ENCODE measurements at regions not wholly inside any gene's neighbourhood (a gene's known extent, or its start where the extent isn't known, plus 50 kb on each side); places are given as distances from the start of the nearest gene placed in this dataset.

DNA sequence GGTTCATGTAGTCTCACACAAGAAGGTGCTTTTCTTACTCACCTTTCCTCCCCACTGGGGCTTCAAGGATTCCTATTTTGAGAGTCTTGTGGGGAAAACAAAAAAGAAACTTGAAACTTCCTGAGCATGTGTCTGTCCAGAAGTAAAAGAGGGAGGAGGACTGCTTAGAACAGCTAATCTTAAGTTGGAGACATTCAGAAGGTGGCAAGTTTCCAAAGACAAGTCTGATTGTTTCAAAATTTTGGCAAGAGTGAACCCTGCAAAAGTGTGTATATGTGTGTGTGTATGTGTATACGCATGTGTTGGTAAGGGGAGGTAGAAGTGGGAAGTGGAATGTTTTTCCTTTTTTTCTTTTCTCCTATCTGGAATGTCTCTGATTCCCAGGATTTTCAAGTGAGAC is 189.0 kb upstream of the FRMPD4 start:
- H3K27ac ChIP-seq (ENCODE audit: low read depth, low read length) = no peak overlapping the region
- H3K79me2 ChIP-seq (ENCODE audit: control insufficient read depth, insufficient read depth, low read length, unreplicated experiment) = no peaks in the 10 kb centered on the region
- no peaks in the 10 kb centered on the region for H3K27me3 ChIP-seq (ENCODE audit: insufficient read depth, low read length)
- no peak overlapping the region for H2AFZ ChIP-seq (ENCODE audit: low read length, unreplicated experiment)
- no peaks in the 10 kb centered on the region for H3K36me3 ChIP-seq (ENCODE audit: insufficient read depth, low read length)
- H3K4me3 ChIP-seq (ENCODE audit: low read depth, low read length) = no peak overlapping the region
- peaks cover 28% of the 10 kb centered on the region for H3K4me1 ChIP-seq (ENCODE audit: control insufficient read depth, insufficient read depth, low read length, unreplicated experiment)

DNA sequence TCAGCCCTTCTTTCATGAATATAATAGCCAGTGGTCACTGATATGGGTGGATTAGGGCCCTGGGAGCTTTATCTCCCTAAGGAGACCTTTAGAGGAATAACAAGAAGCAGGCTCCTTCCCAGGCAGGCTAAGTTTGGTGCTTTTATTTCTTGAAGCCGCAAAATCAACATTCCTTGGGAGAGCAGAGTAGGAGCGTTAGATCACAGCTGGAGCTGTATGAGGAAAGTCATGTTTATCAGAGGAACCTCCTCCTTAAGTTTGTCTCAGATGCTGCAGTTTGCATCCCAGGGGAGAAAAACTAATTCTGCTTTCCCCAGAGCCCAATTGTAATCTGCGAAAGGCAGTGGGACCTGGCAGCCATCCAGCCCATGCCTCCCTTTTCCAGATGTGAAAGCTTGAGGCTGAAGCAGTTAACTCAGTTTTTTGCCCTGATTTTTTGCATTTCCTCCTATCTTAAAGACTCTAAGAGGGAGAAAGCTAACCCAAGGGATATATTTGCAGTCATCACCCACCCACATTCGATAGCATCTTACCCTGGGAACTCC is 186.0 kb upstream of the FRMPD4 start:
- no peaks in the 10 kb centered on the region for H3K27me3 ChIP-seq (ENCODE audit: insufficient read depth, low read length)
- H3K27ac ChIP-seq (ENCODE audit: low read depth, low read length) = no peak overlapping the region
- no peak overlapping the region for H2AFZ ChIP-seq (ENCODE audit: low read length, unreplicated experiment)
- no peaks in the 10 kb centered on the region for H3K36me3 ChIP-seq (ENCODE audit: insufficient read depth, low read length)
- H3K4me1 ChIP-seq (ENCODE audit: control insufficient read depth, insufficient read depth, low read length, unreplicated experiment) = peaks cover 25% of the 10 kb centered on the region
- no peak overlapping the region for H3K4me3 ChIP-seq (ENCODE audit: low read depth, low read length)
- no peaks in the 10 kb centered on the region for H3K79me2 ChIP-seq (ENCODE audit: control insufficient read depth, insufficient read depth, low read length, unreplicated experiment)

- peak overlapping the region; percentile 65 for H3K27ac ChIP-seq (ENCODE audit: low read depth, low read length)
- no peaks in the 10 kb centered on the region for H3K36me3 ChIP-seq (ENCODE audit: insufficient read depth, low read length)
- H3K4me1 ChIP-seq (ENCODE audit: control insufficient read depth, insufficient read depth, low read length, unreplicated experiment) = peaks cover 25% of the 10 kb centered on the region
- H3K4me3 ChIP-seq (ENCODE audit: low read depth, low read length) = peak overlapping the region; percentile 54
- no peak overlapping the region for H2AFZ ChIP-seq (ENCODE audit: low read length, unreplicated experiment)
- no peaks in the 10 kb centered on the region for H3K27me3 ChIP-seq (ENCODE audit: insufficient read depth, low read length)
- H3K79me2 ChIP-seq (ENCODE audit: control insufficient read depth, insufficient read depth, low read length, unreplicated experiment) = no peaks in the 10 kb centered on the region
Observed at GRCh38 chrX:11953615-11954014, 184.7 kb upstream of the FRMPD4 start.

- H3K4me1 ChIP-seq (ENCODE audit: control insufficient read depth, insufficient read depth, low read length, unreplicated experiment) = peaks cover 25% of the 10 kb centered on the region
- H3K27me3 ChIP-seq (ENCODE audit: insufficient read depth, low read length) = no peaks in the 10 kb centered on the region
- H2AFZ ChIP-seq (ENCODE audit: low read length, unreplicated experiment) = no peak overlapping the region
- peak overlapping the region; percentile 15; the same call in 1 of the 2 replicates for H3K4me3 ChIP-seq (ENCODE audit: low read depth, low read length)
- no peaks in the 10 kb centered on the region for H3K79me2 ChIP-seq (ENCODE audit: control insufficient read depth, insufficient read depth, low read length, unreplicated experiment)
- H3K36me3 ChIP-seq (ENCODE audit: insufficient read depth, low read length) = no peaks in the 10 kb centered on the region
- peak overlapping the region; percentile 65 for H3K27ac ChIP-seq (ENCODE audit: low read depth, low read length)
Observed at GRCh38 chrX:11954176-11954575, 184.1 kb upstream of the FRMPD4 start.

GRCh38 chrX:11960031-11960430 is 178.2 kb upstream of the FRMPD4 start:
- H3K79me2 ChIP-seq (ENCODE audit: control insufficient read depth, insufficient read depth, low read length, unreplicated experiment) = no peaks in the 10 kb centered on the region
- no peaks in the 10 kb centered on the region for H3K27me3 ChIP-seq (ENCODE audit: insufficient read depth, low read length)
- no peaks in the 10 kb centered on the region for H3K4me1 ChIP-seq (ENCODE audit: control insufficient read depth, insufficient read depth, low read length, unreplicated experiment)
- H2AFZ ChIP-seq (ENCODE audit: low read length, unreplicated experiment) = no peak overlapping the region
- no peak overlapping the region for H3K27ac ChIP-seq (ENCODE audit: low read depth, low read length)
- H3K4me3 ChIP-seq (ENCODE audit: low read depth, low read length) = no peak overlapping the region
- no peaks in the 10 kb centered on the region for H3K36me3 ChIP-seq (ENCODE audit: insufficient read depth, low read length)

DNA sequence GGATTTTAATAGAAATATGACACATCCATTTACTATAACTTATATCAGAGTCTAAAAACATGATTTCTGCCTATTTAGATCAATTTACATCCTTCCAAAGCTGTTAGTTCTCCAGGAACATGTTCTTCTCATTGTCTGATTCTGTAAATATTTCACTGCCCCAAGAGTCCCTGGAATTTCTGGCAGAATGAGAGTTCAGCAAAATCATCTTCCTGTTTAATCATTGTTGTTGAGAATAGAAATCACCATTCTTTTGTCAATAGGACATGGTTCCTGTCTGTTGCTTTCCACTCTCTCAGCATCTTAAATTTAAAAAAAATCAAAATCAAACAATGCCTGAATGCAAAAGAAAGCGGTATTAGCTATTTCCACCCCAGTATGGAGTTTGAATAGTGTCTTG is 172.8 kb upstream of the FRMPD4 start:
- Histone ChIP-seq H3K27me3 (ENCODE audit: insufficient read depth, low read length) (no peaks in the 10 kb centered on the region), H3K4me3 (ENCODE audit: low read depth, low read length) (no peak overlapping the region), H3K27ac (ENCODE audit: low read depth, low read length) (no peak overlapping the region), H3K36me3 (ENCODE audit: insufficient read depth, low read length) (no peaks in the 10 kb centered on the region), H3K79me2 (ENCODE audit: control insufficient read depth, insufficient read depth, low read length, unreplicated experiment) (no peaks in the 10 kb centered on the region), H2AFZ (ENCODE audit: low read length, unreplicated experiment) (no peak overlapping the region), H3K4me1 (ENCODE audit: control insufficient read depth, insufficient read depth, low read length, unreplicated experiment) (peaks cover 12% of the 10 kb centered on the region)

DNA sequence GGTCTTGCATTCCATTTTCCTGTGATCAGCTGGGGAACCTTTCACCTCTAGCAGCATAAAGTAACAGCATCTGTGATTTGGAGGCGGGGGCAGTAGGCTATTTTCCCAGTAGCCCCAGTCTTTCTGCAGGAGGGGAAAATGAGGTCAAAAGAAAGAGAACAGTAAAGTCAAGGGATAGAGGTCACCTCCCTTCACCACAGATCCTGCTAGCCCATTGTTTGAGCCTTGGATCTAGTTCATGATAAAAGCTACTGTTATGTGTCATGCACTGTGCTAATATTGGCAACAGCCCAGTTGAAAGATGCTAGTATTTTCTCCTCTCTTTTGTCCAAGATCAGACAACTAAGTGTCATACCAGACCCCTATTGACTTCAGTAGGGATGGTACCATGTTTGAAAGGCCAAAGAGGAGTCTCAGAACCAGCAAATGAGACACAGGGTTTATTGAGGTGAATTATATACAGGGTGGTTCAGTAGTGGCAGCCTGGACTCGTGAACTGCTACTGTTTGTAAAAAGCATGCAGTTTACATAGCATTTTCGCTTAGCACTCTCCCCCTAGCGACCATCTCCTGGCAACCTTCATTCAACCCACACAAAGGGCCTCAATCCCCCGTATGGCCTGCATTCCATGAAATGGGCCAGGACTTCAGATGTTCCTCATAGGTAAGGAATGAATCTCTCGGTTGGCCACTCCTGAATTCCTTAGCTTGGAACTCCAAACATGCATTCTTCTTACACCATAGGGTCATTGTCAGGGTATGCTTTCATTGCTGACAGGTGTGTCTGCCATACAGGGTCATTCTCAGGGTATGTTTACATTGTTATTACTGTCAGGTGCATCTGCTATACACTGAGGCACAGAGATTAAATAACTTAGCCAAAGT is 170.0 kb upstream of the FRMPD4 start:
- H3K79me2 ChIP-seq (ENCODE audit: control insufficient read depth, insufficient read depth, low read length, unreplicated experiment) = no peaks in the 10 kb centered on the region

GRCh38 chrX:11968991-11969390 is 169.3 kb upstream of the FRMPD4 start:
- Histone ChIP-seq H3K27ac (ENCODE audit: low read depth, low read length) (no peak overlapping the region), H3K79me2 (ENCODE audit: control insufficient read depth, insufficient read depth, low read length, unreplicated experiment) (no peaks in the 10 kb centered on the region), H3K27me3 (ENCODE audit: insufficient read depth, low read length) (no peaks in the 10 kb centered on the region)

More for the DNA sequence above, 170.0 kb upstream of the FRMPD4 start:
- H3K27ac ChIP-seq (ENCODE audit: low read depth, low read length) = no peak overlapping the region
- H2AFZ ChIP-seq (ENCODE audit: low read length, unreplicated experiment) = no peak overlapping the region
- H3K4me1 ChIP-seq (ENCODE audit: control insufficient read depth, insufficient read depth, low read length, unreplicated experiment) = peaks cover 25% of the 10 kb centered on the region
- H3K27me3 ChIP-seq (ENCODE audit: insufficient read depth, low read length) = no peaks in the 10 kb centered on the region
- no peaks in the 10 kb centered on the region for H3K36me3 ChIP-seq (ENCODE audit: insufficient read depth, low read length)
- no peak overlapping the region for H3K4me3 ChIP-seq (ENCODE audit: low read depth, low read length)

GRCh38 chrX:11970578-11971359 is 167.5 kb upstream of the FRMPD4 start:
- peaks cover 25% of the 10 kb centered on the region for H3K4me1 ChIP-seq (ENCODE audit: control insufficient read depth, insufficient read depth, low read length, unreplicated experiment)
- H3K4me3 ChIP-seq (ENCODE audit: low read depth, low read length) = no peak overlapping the region
- H2AFZ ChIP-seq (ENCODE audit: low read length, unreplicated experiment) = peak overlapping the region; percentile 25
- peak overlapping the region; percentile 49 for H3K27ac ChIP-seq (ENCODE audit: low read depth, low read length)
- no peaks in the 10 kb centered on the region for H3K79me2 ChIP-seq (ENCODE audit: control insufficient read depth, insufficient read depth, low read length, unreplicated experiment)
- no peaks in the 10 kb centered on the region for H3K27me3 ChIP-seq (ENCODE audit: insufficient read depth, low read length)
- no peaks in the 10 kb centered on the region for H3K36me3 ChIP-seq (ENCODE audit: insufficient read depth, low read length)

More at GRCh38 chrX:11968991-11969390, 169.3 kb upstream of the FRMPD4 start:
- Histone ChIP-seq H3K4me3 (ENCODE audit: low read depth, low read length) (no peak overlapping the region), H3K36me3 (ENCODE audit: insufficient read depth, low read length) (no peaks in the 10 kb centered on the region), H2AFZ (ENCODE audit: low read length, unreplicated experiment) (no peak overlapping the region), H3K4me1 (ENCODE audit: control insufficient read depth, insufficient read depth, low read length, unreplicated experiment) (peaks cover 25% of the 10 kb centered on the region)

GRCh38 chrX:11976663-11977062 is 161.6 kb upstream of the FRMPD4 start:
- no peak overlapping the region for H3K4me3 ChIP-seq (ENCODE audit: low read depth, low read length)
- H3K27me3 ChIP-seq (ENCODE audit: insufficient read depth, low read length) = no peaks in the 10 kb centered on the region
- no peak overlapping the region for H2AFZ ChIP-seq (ENCODE audit: low read length, unreplicated experiment)
- H3K27ac ChIP-seq (ENCODE audit: low read depth, low read length) = no peak overlapping the region
- no peaks in the 10 kb centered on the region for H3K36me3 ChIP-seq (ENCODE audit: insufficient read depth, low read length)
- no peaks in the 10 kb centered on the region for H3K79me2 ChIP-seq (ENCODE audit: control insufficient read depth, insufficient read depth, low read length, unreplicated experiment)
- peaks cover under 1% of the 10 kb centered on the region for H3K4me1 ChIP-seq (ENCODE audit: control insufficient read depth, insufficient read depth, low read length, unreplicated experiment)

Data from ACC112 (cell line).